Suprapubic skin (tissue), 4 donors: ENCODE measurements at regions not wholly inside any gene's neighbourhood (a gene's known extent, or its start where the extent isn't known, plus 50 kb on each side); places are given as distances from the start of the nearest gene placed in this dataset.

Experiments
- DNase-seq, 2 donors: peaks; one replicate each; pipeline ENCODE4 v3.0.0-alpha.2; 2019; ENCODE audit warnings: low spot score in 2 of 2
- H3K27ac ChIP-seq: fragments of 200-600 bp; sonication (generic); one replicate; pipeline ENCODE4 v1.5.1; 2019
- H3K27me3 ChIP-seq: fragments of 200-600 bp; sonication (generic); one replicate; pipeline ENCODE4 v1.5.1; 2019
- H3K36me3 ChIP-seq: fragments of 200-600 bp; sonication (generic); one replicate; pipeline ENCODE4 v1.5.1; 2019
- H3K4me1 ChIP-seq: fragments of 200-600 bp; sonication (generic); one replicate; pipeline ENCODE4 v1.5.1; 2019
- H3K4me3 ChIP-seq: fragments of 200-600 bp; sonication (generic); one replicate; pipeline ENCODE4 v1.5.1; 2019; ENCODE audit warnings: mild to moderate bottlenecking
- H3K9me3 ChIP-seq: fragments of 200-600 bp; sonication (generic); one replicate; pipeline ENCODE4 v1.5.1; 2019
- EP300 ChIP-seq: sonication (generic); formaldehyde crosslinking; IDR thresholded peaks from one replicate; pipeline ENCODE4 v1.6.1; 2017; ENCODE audit warnings: antibody characterized with exemption
- POLR2A ChIP-seq, 2 donors: fragments of 450-650 bp; IDR thresholded peaks; one replicate each; pipeline ENCODE4 v1.6.1; 2017; ENCODE audit warnings: antibody characterized with exemption in 2 of 2, mild to moderate bottlenecking in 2 of 2, moderate library complexity in 2 of 2
- POLR2AphosphoS5 ChIP-seq, 3 donors: sonication (generic); formaldehyde crosslinking; IDR thresholded peaks; one replicate each; pipeline ENCODE4 v1.6.1; 2017; ENCODE audit warnings: antibody characterized with exemption in 3 of 3
- WGBS: methylation state at CpG from one replicate; pipeline ENCODE4 v1.1.5; 2018; 5-methylcytosine and 5-hydroxymethylcytosine counted together
- TF ChIP-seq, protein P1 (sequence below), 2 donors: fragments of 200-600 bp in 1 of 2; fragments of 450-650 bp in 1 of 2; sonication (generic) in 1 of 2; IDR thresholded peaks; one replicate each; pipeline ENCODE4 v1.5.1; 2016 to 2019; ENCODE audit warnings: antibody characterized with exemption in 2 of 2, mild to moderate bottlenecking in 1 of 2, moderate library complexity in 1 of 2

DNA sequence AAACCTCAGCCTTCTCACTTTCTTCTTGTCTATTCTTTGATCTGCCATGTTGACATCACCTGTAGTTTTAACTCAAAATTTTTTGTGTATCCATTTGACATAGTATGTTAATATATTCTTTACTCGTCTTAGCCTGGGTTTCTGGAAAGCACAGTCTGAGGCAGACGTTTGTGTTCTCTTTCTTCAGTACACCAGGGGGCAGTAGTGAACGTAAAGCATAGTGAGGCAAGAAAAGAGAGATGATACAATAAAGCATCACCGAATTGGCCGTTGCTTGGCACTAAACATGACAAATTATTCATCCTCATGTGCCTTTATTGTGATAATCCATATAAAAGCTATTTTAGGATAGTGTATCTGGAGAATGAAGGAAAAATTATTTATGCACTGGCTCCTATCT is 141.0 kb upstream of the MYRIP start:
- WGBS, result 9% methylated on average over 5 of the region's 5 CpGs
- H3K36me3 ChIP-seq, result no peaks in the 10 kb centered on the region
- H3K27me3 ChIP-seq, result no peaks in the 10 kb centered on the region
- no peak for DNase-seq
- H3K4me3 ChIP-seq, result no peak overlapping the region
- no peaks in the 10 kb centered on the region for H3K4me1 ChIP-seq
- TF ChIP-seq, protein P1, sequence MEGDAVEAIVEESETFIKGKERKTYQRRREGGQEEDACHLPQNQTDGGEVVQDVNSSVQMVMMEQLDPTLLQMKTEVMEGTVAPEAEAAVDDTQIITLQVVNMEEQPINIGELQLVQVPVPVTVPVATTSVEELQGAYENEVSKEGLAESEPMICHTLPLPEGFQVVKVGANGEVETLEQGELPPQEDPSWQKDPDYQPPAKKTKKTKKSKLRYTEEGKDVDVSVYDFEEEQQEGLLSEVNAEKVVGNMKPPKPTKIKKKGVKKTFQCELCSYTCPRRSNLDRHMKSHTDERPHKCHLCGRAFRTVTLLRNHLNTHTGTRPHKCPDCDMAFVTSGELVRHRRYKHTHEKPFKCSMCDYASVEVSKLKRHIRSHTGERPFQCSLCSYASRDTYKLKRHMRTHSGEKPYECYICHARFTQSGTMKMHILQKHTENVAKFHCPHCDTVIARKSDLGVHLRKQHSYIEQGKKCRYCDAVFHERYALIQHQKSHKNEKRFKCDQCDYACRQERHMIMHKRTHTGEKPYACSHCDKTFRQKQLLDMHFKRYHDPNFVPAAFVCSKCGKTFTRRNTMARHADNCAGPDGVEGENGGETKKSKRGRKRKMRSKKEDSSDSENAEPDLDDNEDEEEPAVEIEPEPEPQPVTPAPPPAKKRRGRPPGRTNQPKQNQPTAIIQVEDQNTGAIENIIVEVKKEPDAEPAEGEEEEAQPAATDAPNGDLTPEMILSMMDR (IDR thresholded peaks at IDR 0.05), result peak; percentile 16 to 48
- no peak for TF ChIP-seq POLR2AphosphoS5 (IDR thresholded peaks at IDR 0.05)
- no peak overlapping the region for H3K27ac ChIP-seq
- H3K9me3 ChIP-seq, result no peaks in the 10 kb centered on the region

DNA sequence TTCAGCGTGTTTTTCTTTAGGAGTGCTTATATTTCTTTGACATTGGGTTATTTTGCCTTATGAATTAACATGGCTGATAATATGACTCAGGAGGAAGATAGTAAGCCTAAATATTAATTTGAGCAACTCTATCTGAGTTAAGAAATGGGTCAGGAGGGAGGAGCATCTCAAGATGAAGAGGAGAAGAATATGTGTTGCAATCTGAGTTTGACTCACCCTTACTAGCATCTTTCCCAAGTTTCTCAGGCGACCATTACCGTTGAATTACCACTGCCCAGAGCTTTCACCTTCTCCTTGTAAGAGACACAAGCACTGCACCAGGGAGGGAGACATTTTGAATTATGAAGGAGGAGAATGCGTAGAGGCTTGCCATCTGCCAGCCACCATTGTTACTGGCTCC is 138.3 kb upstream of the MYRIP start:
- H3K4me3 ChIP-seq, result no peak overlapping the region
- H3K9me3 ChIP-seq, result no peaks in the 10 kb centered on the region
- H3K4me1 ChIP-seq, result no peaks in the 10 kb centered on the region
- no peaks in the 10 kb centered on the region for H3K27me3 ChIP-seq
- H3K27ac ChIP-seq, result no peak overlapping the region
- DNase-seq, result no peak
- TF ChIP-seq POLR2A (IDR thresholded peaks at IDR 0.05) (no peak), POLR2AphosphoS5 (IDR thresholded peaks at IDR 0.05) (no peak), EP300 (no peak)
- TF ChIP-seq, protein P1 (IDR thresholded peaks at IDR 0.05), result no peak
- WGBS, result 82% methylated on average over 4 of the region's 4 CpGs
- no peaks in the 10 kb centered on the region for H3K36me3 ChIP-seq

DNA sequence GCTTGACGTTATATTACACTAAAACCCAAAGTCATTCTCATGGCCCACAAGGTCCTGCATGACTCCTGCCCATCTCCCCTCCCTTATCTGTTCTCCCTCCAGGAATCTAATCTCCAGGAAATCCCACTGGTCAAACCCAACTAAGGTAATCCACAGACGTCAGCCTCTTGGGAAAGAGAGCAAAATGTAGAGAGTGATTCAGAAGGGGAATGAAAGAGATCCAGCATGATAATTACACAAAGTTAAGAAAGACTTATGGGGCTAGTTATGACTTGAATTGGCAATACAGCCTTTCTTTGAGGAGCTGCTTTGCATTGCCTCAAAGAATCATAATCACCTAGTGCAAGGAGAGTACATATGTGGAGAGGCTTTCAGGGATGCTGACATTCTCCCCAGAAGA is 137.8 kb upstream of the MYRIP start:
- 40% methylated on average over 2 of the region's 2 CpGs for WGBS
- Histone ChIP-seq H3K36me3 (no peaks in the 10 kb centered on the region), H3K27ac (no peak overlapping the region), H3K27me3 (no peaks in the 10 kb centered on the region), H3K4me1 (no peaks in the 10 kb centered on the region), H3K9me3 (no peaks in the 10 kb centered on the region), H3K4me3 (no peak overlapping the region)
- no peak for DNase-seq
- TF ChIP-seq EP300 (no peak), POLR2AphosphoS5 (IDR thresholded peaks at IDR 0.05) (no peak), POLR2A (IDR thresholded peaks at IDR 0.05) (no peak)
- TF ChIP-seq, protein P1 (IDR thresholded peaks at IDR 0.05), result no peak

DNA sequence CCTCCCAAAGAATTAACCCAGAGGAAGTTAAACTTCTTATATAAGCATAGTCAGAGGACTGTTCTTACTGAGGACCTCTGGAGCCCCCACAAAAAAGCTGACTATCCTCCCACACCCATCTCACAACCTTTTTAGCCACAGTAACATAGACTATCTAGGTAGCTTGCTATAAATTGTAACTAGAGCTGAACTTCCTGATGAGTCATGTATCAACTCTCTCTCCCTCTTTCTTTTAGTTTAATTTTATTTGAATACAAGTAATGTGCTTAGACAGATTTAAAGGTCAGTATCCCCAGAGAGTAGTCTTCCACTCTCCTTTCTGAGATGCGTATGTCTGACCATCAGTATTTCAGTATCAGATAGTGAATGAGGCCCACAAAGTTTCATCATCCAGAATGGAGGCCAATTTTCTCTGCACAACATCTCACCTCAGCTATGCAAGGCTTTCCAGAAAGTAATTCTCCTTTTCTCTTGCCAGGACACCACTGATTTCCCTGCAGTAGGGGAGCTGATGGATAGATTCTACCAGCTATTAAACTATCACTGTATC is 104.0 kb upstream of the MYRIP start:
- Histone ChIP-seq H3K36me3 (no peaks in the 10 kb centered on the region), H3K9me3 (no peaks in the 10 kb centered on the region), H3K27ac (no peak overlapping the region), H3K27me3 (no peaks in the 10 kb centered on the region), H3K4me3 (no peak overlapping the region), H3K4me1 (no peaks in the 10 kb centered on the region)
- TF ChIP-seq, protein P1 (IDR thresholded peaks at IDR 0.05), result no peak
- WGBS, result 95% methylated on average over 1 of the region's 1 CpG
- DNase-seq, result no peak

DNA sequence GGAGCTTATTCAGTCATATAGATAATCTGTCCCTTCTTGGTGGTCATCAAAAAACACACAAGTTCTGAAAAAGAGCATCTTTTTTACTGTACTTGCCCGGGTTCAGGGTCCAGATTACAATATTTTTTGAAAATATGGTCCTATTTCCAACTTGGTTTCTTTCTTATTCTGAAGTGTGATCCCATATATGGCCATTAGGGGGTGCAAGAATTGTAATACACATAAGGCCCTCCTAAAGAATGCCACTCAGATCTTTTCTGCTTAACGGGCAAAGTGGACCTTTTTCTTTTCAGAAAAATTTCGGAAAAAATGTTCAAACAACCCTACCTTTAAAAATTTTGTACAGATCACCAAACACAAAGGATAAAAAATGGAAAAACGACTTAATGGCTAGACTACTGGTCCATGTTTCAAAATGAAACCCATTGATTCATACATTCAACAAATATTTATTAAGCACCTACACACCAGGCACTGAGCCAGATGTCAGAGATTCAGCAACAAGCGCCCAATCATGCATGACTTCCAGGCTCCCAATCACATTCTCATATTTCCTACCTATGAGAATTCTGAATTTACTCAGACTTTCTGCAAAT is 102.0 kb upstream of the MYRIP start:
- TF ChIP-seq, protein P1 (IDR thresholded peaks at IDR 0.05), result peak in 1 of 2 donors; percentile 60
- no peak for TF ChIP-seq POLR2A (IDR thresholded peaks at IDR 0.05)
- no peak for TF ChIP-seq EP300
- no peaks in the 10 kb centered on the region for H3K36me3 ChIP-seq
- no peaks in the 10 kb centered on the region for H3K4me1 ChIP-seq
- no peak for DNase-seq
- no peak overlapping the region for H3K27ac ChIP-seq
- WGBS, result 10% methylated on average over 5 of the region's 5 CpGs
- no peaks in the 10 kb centered on the region for H3K9me3 ChIP-seq
- no peaks in the 10 kb centered on the region for H3K27me3 ChIP-seq
- H3K4me3 ChIP-seq, result no peak overlapping the region
